Astrocyte (in vitro differentiated cells and primary cell): ENCODE measurements at regions not wholly inside any gene's neighbourhood (a gene's known extent, or its start where the extent isn't known, plus 50 kb on each side); places are given as distances from the start of the nearest gene placed in this dataset.

Experiments
- CTCF ChIP-seq: IDR thresholded peaks from 2 replicates; pipeline ENCODE4 v1.5.1; 2011; ENCODE audit warnings: low read depth, mild to moderate bottlenecking, inconsistent platforms, low read length, moderate library complexity; ENCODE audit not compliant: insufficient read depth
- EZH2 ChIP-seq: IDR thresholded peaks from 2 replicates; pipeline ENCODE4 v1.6.1; 2012; ENCODE audit warnings: mild to moderate bottlenecking, low read length, inconsistent platforms; ENCODE audit not compliant: insufficient read depth

GRCh38 chr17:62887437-62887836 is 78.6 kb upstream of the TANC2 start:
- TF ChIP-seq EZH2 (no peak), CTCF (no peak)
